ENCODE measurements at regions not wholly inside any gene's neighbourhood (a gene's known extent, or its start where the extent isn't known, plus 50 kb on each side); places are given as distances from the start of the nearest gene placed in this dataset.

DNA sequence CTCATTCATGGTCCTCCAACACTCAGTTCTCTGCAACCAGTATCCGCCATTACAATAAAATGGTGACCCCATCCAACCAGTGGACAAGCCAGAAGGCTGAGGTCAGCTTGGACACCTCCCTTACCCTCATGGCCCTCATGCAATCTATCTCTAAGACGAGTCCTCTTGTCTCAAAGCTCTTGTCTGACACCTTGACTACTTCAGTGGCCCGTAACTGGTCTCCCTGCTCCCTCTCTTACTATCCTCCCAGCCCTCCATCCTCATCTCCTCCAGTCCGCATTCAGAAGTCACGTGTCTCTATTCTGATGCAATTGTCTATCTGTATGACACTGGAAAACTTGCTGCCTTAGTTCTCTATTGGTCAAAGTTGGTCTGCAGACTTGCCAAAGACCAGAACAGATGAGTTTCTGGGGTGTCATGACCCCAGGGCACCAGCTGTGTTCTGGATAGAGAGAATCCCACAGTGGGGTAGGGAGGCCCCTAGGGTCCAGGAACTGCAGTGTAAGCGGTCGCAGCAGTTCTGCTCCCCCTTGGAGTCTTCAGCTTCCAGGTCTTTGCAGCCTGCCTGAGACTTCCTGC is 59.6 kb upstream of the RNF24 start:
- TF ChIP-seq, protein P1, sequence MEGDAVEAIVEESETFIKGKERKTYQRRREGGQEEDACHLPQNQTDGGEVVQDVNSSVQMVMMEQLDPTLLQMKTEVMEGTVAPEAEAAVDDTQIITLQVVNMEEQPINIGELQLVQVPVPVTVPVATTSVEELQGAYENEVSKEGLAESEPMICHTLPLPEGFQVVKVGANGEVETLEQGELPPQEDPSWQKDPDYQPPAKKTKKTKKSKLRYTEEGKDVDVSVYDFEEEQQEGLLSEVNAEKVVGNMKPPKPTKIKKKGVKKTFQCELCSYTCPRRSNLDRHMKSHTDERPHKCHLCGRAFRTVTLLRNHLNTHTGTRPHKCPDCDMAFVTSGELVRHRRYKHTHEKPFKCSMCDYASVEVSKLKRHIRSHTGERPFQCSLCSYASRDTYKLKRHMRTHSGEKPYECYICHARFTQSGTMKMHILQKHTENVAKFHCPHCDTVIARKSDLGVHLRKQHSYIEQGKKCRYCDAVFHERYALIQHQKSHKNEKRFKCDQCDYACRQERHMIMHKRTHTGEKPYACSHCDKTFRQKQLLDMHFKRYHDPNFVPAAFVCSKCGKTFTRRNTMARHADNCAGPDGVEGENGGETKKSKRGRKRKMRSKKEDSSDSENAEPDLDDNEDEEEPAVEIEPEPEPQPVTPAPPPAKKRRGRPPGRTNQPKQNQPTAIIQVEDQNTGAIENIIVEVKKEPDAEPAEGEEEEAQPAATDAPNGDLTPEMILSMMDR (IDR thresholded peaks at IDR 0.05): no peak
- TF ChIP-seq POLR2A (IDR thresholded peaks at IDR 0.05): no peak
